NT2/D1 (cell line): ENCODE measurements at regions not wholly inside any gene's neighbourhood (a gene's known extent, or its start where the extent isn't known, plus 50 kb on each side); places are given as distances from the start of the nearest gene placed in this dataset.
A peak's percentile ranks its signal among the peaks of the same experiment; 100 is the strongest.

Source experiments
- DNase-seq: peaks from one replicate; pipeline ENCODE4 v3.0.0-alpha.2; 2011; ENCODE audit warnings: low read depth, low spot score
- H3K27me3 ChIP-seq: 2 replicates; pipeline ENCODE4 v1.6.0; 2011; ENCODE audit warnings: mild to moderate bottlenecking; ENCODE audit not compliant: insufficient read length, insufficient read depth
- H3K36me3 ChIP-seq: 2 replicates; pipeline ENCODE4 v1.6.1; 2011; ENCODE audit warnings: mild to moderate bottlenecking, low read length, mixed read lengths; ENCODE audit not compliant: insufficient read depth, insufficient read length
- H3K4me1 ChIP-seq: 2 replicates; pipeline ENCODE4 v1.5.1; 2011; ENCODE audit not compliant: insufficient read depth, insufficient read length
- H3K4me3 ChIP-seq: 2 replicates; pipeline ENCODE4 v1.5.1; 2011; ENCODE audit warnings: low read depth; ENCODE audit not compliant: insufficient read length
- H3K9ac ChIP-seq: 2 replicates; pipeline ENCODE4 v1.6.0; 2011; ENCODE audit warnings: low read depth; ENCODE audit not compliant: insufficient read length
- H3K9me3 ChIP-seq: 2 replicates; pipeline ENCODE4 v1.5.1; 2011; ENCODE audit warnings: mild to moderate bottlenecking, low read length; ENCODE audit not compliant: insufficient read depth
- SUZ12 ChIP-seq: IDR thresholded peaks from 2 replicates; pipeline ENCODE4 v1.6.1; 2011; ENCODE audit not compliant: insufficient read length, insufficient read depth; ENCODE audit errors: extremely low read depth
- YY1 ChIP-seq: IDR thresholded peaks from 2 replicates; pipeline ENCODE4 v1.6.1; 2011; ENCODE audit not compliant: insufficient read length, insufficient read depth
- ZNF274 ChIP-seq: IDR thresholded peaks from 2 replicates; pipeline ENCODE4 v1.6.1; 2011; ENCODE audit warnings: mild to moderate bottlenecking, low read depth, low read length

DNA sequence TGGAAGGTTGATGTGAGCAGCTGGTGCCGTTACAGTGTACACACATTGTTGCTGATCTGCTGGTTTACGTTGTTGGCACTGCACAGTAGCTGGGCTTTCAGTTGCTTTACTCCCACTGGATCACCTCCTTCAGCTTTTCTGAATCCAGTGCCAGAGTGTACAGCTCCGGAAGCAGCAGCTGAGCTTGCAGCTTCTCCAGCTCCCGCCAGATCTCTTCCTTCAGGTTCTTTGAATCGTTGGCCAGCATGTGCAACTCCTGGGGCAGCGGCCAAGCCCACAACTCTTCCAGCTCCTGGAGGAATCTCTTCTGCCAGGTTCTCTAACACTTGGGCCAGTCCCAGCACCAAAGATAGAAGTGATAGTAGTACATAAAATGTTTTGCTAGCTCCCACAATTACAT, 149.7 kb upstream of the RRP15 start:
- Histone ChIP-seq H3K9ac (no peak overlapping the region), H3K27me3 (no peaks in the 10 kb centered on the region), H3K4me3 (no peak overlapping the region), H3K9me3 (no peaks in the 10 kb centered on the region), H3K36me3 (no peaks in the 10 kb centered on the region), H3K4me1 (no peaks in the 10 kb centered on the region)
- no peak for DNase-seq
- TF ChIP-seq YY1 (no peak), SUZ12 (no peak), ZNF274 (no peak)

GRCh38 chr1:218139761-218140160, 145.3 kb upstream of the RRP15 start:
- Histone ChIP-seq H3K9me3 (no peaks in the 10 kb centered on the region), H3K36me3 (no peaks in the 10 kb centered on the region), H3K4me3 (no peak overlapping the region), H3K27me3 (no peaks in the 10 kb centered on the region), H3K9ac (no peak overlapping the region), H3K4me1 (no peaks in the 10 kb centered on the region)
- no peak for TF ChIP-seq YY1
- TF ChIP-seq ZNF274: no peak
- TF ChIP-seq SUZ12: no peak
- no peak for DNase-seq

GRCh38 chr1:218156595-218156994, 128.5 kb upstream of the RRP15 start:
- Histone ChIP-seq H3K9ac (no peak overlapping the region), H3K9me3 (no peaks in the 10 kb centered on the region), H3K36me3 (no peaks in the 10 kb centered on the region), H3K27me3 (peaks cover 10% of the 10 kb centered on the region), H3K4me3 (no peak overlapping the region), H3K4me1 (no peaks in the 10 kb centered on the region)
- peak; percentile 13 for DNase-seq
- no peak for TF ChIP-seq SUZ12
- no peak for TF ChIP-seq ZNF274
- TF ChIP-seq YY1: no peak

- TF ChIP-seq SUZ12: no peak
- no peak for TF ChIP-seq ZNF274
- no peak for TF ChIP-seq YY1
- Histone ChIP-seq H3K4me1 (no peaks in the 10 kb centered on the region), H3K36me3 (no peaks in the 10 kb centered on the region), H3K9ac (no peak overlapping the region), H3K9me3 (no peaks in the 10 kb centered on the region), H3K4me3 (no peak overlapping the region), H3K27me3 (peaks cover 52% of the 10 kb centered on the region)
- DNase-seq: no peak
Observed at GRCh38 chr1:218163371-218163770, 121.7 kb upstream of the RRP15 start.

- TF ChIP-seq SUZ12: no peak
- no peak for TF ChIP-seq ZNF274
- TF ChIP-seq YY1: no peak
- Histone ChIP-seq H3K36me3 (no peaks in the 10 kb centered on the region), H3K4me1 (no peaks in the 10 kb centered on the region), H3K4me3 (peak overlapping the region; percentile 90), H3K9ac (peak overlapping the region; percentile 68), H3K27me3 (peaks cover 53% of the 10 kb centered on the region), H3K9me3 (no peaks in the 10 kb centered on the region)
- DNase-seq: peak; percentile 75
Observed at GRCh38 chr1:218164111-218164929, 120.8 kb upstream of the RRP15 start.

DNA sequence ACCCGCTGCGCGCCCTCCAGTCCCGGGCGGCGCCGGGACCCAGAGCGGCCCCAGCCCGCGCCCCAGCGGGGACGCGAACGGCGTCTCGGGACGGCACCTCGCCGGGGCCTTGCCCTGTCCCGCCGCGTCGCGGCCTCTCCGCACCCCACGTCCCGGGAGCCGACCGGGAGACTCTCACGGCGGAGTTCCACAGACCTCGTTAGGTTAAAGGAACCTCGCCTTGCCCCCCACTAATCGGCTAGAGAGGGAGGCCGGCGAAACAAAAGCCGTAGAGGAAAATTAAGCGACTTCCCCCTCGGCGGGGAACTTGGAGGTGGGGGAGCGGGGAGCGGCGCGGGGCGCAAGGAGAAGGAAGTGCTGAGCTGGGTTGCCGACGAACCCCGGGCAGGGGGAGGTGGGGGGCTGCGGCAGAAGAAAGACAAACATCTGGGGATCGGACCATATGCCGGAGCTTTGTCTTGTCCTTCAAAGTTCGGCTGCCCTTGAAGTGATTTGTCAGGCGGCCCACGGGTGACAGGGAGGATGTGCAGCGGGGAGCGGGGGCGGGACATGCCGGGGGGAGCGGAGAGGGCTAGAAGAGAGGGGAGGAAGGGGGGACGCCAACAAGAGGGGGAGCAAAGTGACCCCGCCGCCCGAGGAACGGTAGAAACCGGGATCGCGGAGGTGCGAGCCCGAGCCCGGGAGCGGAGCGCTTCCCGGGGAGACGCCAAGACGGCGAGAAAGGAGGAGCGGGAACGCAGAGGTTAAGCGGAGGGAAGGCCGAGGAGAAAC, 120.0 kb upstream of the RRP15 start:
- Histone ChIP-seq H3K9me3 (no peaks in the 10 kb centered on the region), H3K9ac (peak overlapping the region; percentile 68), H3K4me1 (no peaks in the 10 kb centered on the region), H3K4me3 (peak overlapping the region; percentile 90), H3K27me3 (peaks cover 53% of the 10 kb centered on the region), H3K36me3 (no peaks in the 10 kb centered on the region)
- TF ChIP-seq ZNF274 (no peak), YY1 (no peak), SUZ12 (no peak)
- DNase-seq: peak; percentile 60

- H3K4me3 ChIP-seq: peak overlapping the region; percentile 90
- peak overlapping the region; percentile 68 for H3K9ac ChIP-seq
Observed at GRCh38 chr1:218165701-218166114, 119.4 kb upstream of the RRP15 start.

More at GRCh38 chr1:218165701-218166114, 119.4 kb upstream of the RRP15 start:
- H3K36me3 ChIP-seq: no peaks in the 10 kb centered on the region
- DNase-seq: no peak
- H3K4me1 ChIP-seq: no peaks in the 10 kb centered on the region
- TF ChIP-seq SUZ12 (no peak), ZNF274 (no peak), YY1 (no peak)
- H3K9me3 ChIP-seq: no peaks in the 10 kb centered on the region
- peaks cover 53% of the 10 kb centered on the region for H3K27me3 ChIP-seq
